Peyer's patch (tissue), 4 donors: ENCODE measurements at regions not wholly inside any gene's neighbourhood (a gene's known extent, or its start where the extent isn't known, plus 50 kb on each side); places are given as distances from the start of the nearest gene placed in this dataset.

Experiments
- CTCF ChIP-seq, 6 experiments: fragments of 450-650 bp in 4 of 6; fragments of 200-600 bp in 2 of 6; sonication (generic) in 1 of 6; IDR thresholded peaks; one replicate each; pipeline ENCODE4 v1.5.1; 2017 to 2019; ENCODE audit warnings: antibody characterized with exemption in 6 of 6, mild to moderate bottlenecking in 3 of 6, moderate library complexity in 1 of 6
- POLR2A ChIP-seq, 2 donors: fragments of 450-650 bp; IDR thresholded peaks; one replicate each; pipeline ENCODE4 v1.5.1; 2017; ENCODE audit warnings: antibody characterized with exemption in 2 of 2, mild to moderate bottlenecking in 2 of 2, moderate library complexity in 2 of 2

GRCh38 chr6:118718903-118719302 lies 67.5 kb upstream of the CEP85L start:
- no peak for TF ChIP-seq CTCF (IDR thresholded peaks at IDR 0.05)
- no peak for TF ChIP-seq POLR2A (IDR thresholded peaks at IDR 0.05)
